ENCODE measurements at regions not wholly inside any gene's neighbourhood (a gene's known extent, or its start where the extent isn't known, plus 50 kb on each side); places are given as distances from the start of the nearest gene placed in this dataset.

DNA sequence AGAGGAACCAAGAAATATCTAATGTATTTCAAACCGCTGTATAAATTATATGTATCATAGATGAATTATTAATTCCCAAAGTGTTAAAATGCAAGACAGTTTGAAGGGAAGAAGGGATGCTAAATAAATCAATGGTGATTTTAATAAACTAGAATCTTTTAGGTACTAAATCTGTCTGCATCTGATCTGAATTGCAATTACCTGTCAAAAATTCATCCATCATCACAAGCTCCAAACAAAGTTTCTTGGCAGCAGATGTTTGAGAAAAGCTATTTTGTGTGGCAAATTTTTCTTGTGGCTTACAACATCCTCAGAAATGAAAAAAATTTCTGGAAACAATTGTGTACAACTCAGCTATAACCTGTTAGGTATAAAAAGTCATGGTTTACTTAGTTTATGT lies 816.0 kb upstream of the NDST4 start:
- no peak overlapping the region for H3K27ac Mint-ChIP-seq
- no peaks in the 10 kb centered on the region for H3K9me3 Mint-ChIP-seq
- CTCF ChIA-PET, result no interaction called here
- Histone ChIP-seq H3K9me3 (ENCODE audit: control insufficient read depth in 1 of 2, insufficient read depth in 1 of 2, low read length in 2 of 2) (peaks cover 0 to 3% of the 10 kb centered on the region in 2 experiments), H3K27me3 (ENCODE audit: control insufficient read depth in 1 of 2, insufficient read depth in 2 of 2, low read length in 2 of 2) (no peaks in the 10 kb centered on the region), H3K4me3 (ENCODE audit: low read length) (no peak overlapping the region), H3K27ac (ENCODE audit: low read depth in 1 of 2, low read length in 2 of 2) (no peak overlapping the region), H3K4me1 (ENCODE audit: insufficient read depth, low read length) (no peaks in the 10 kb centered on the region), H3K36me3 (ENCODE audit: insufficient read depth, low read length) (no peaks in the 10 kb centered on the region)
- DNase-seq (no peak), ATAC-seq (ENCODE audit: poor library complexity) (no peak)
- TF ChIP-seq, protein P1, sequence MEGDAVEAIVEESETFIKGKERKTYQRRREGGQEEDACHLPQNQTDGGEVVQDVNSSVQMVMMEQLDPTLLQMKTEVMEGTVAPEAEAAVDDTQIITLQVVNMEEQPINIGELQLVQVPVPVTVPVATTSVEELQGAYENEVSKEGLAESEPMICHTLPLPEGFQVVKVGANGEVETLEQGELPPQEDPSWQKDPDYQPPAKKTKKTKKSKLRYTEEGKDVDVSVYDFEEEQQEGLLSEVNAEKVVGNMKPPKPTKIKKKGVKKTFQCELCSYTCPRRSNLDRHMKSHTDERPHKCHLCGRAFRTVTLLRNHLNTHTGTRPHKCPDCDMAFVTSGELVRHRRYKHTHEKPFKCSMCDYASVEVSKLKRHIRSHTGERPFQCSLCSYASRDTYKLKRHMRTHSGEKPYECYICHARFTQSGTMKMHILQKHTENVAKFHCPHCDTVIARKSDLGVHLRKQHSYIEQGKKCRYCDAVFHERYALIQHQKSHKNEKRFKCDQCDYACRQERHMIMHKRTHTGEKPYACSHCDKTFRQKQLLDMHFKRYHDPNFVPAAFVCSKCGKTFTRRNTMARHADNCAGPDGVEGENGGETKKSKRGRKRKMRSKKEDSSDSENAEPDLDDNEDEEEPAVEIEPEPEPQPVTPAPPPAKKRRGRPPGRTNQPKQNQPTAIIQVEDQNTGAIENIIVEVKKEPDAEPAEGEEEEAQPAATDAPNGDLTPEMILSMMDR (IDR thresholded peaks at IDR 0.05), result no peak
- no peaks in the 10 kb centered on the region for H3K4me1 Mint-ChIP-seq (ENCODE audit: low read depth)
- H3K36me3 Mint-ChIP-seq (ENCODE audit: low read depth), result no peaks in the 10 kb centered on the region
- no peaks in the 10 kb centered on the region for H3K27me3 Mint-ChIP-seq
- intact Hi-C loops (cut with DNase I, micrococcal nuclease), result no loop called here
- POLR2A ChIA-PET, result no interaction called here
- H3K4me3 Mint-ChIP-seq, result no peak overlapping the region

DNA sequence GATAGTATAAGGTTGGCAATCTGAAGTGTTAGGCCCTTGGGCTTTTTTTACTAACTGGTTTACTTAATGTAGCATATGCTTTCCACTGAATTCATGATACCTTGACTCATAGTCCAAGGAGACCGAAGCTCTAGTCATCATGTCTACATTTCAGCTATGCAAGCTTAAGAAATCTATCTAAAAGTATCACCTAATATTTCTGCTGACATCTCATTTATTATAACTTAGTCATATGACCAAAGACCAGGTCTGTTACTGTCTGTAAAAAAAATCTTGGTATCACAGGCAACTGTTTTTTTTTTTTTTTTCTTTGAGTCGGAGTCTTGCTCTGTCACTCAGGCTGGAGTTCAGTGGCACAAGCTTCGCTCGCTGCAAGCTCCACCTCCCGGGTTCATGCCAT lies 814.0 kb upstream of the NDST4 start:
- Mint-ChIP-seq H3K27me3 (no peaks in the 10 kb centered on the region), H3K27ac (no peak overlapping the region)
- intact Hi-C loops (cut with DNase I, micrococcal nuclease), result no loop called here

DNA sequence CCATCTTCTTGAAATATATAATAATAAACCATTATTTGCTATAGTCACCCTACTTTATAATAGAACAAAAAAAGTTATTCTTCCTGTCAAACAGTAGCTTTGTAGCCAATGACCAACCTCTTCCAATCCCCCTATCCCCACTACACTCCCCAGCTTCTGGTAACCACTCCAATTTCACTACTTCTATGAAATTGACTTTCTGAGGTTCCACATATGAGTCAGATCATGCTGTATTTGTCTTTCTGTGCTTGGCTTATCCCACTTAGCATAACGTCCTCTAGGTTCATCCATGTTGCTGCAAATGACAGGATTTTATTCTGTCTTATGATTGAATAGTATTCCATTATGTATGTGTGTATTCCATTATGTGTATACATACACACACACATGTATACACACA lies 809.7 kb upstream of the NDST4 start:
- no peaks in the 10 kb centered on the region for H3K4me1 Mint-ChIP-seq (ENCODE audit: low read depth)
- H3K36me3 Mint-ChIP-seq (ENCODE audit: low read depth), result no peaks in the 10 kb centered on the region
- H3K4me1 ChIP-seq (ENCODE audit: insufficient read depth, low read length), result no peaks in the 10 kb centered on the region
- intact Hi-C loops (cut with DNase I, micrococcal nuclease), result no loop called here
- CTCF ChIA-PET, result no interaction called here
- POLR2A ChIA-PET, result no interaction called here
- H3K9me3 Mint-ChIP-seq, result no peaks in the 10 kb centered on the region
- no peak for ATAC-seq (ENCODE audit: poor library complexity)
- H3K4me3 ChIP-seq (ENCODE audit: low read length), result no peak overlapping the region
- no peak overlapping the region for H3K27ac ChIP-seq (ENCODE audit: low read depth in 1 of 2, low read length in 2 of 2)
- no peak for DNase-seq
- TF ChIP-seq, protein P1 (IDR thresholded peaks at IDR 0.05), result no peak
- H3K4me3 Mint-ChIP-seq, result no peak overlapping the region
- H3K36me3 ChIP-seq (ENCODE audit: insufficient read depth, low read length), result no peaks in the 10 kb centered on the region
- H3K27ac Mint-ChIP-seq, result no peak overlapping the region
- peaks cover 0 to 14% of the 10 kb centered on the region in 2 experiments for H3K9me3 ChIP-seq (ENCODE audit: control insufficient read depth in 1 of 2, insufficient read depth in 1 of 2, low read length in 2 of 2)
- H3K27me3 ChIP-seq (ENCODE audit: control insufficient read depth in 1 of 2, insufficient read depth in 2 of 2, low read length in 2 of 2), result no peaks in the 10 kb centered on the region
- no peaks in the 10 kb centered on the region for H3K27me3 Mint-ChIP-seq

More for the DNA sequence above, 814.0 kb upstream of the NDST4 start:
- H3K9me3 ChIP-seq (ENCODE audit: control insufficient read depth in 1 of 2, insufficient read depth in 1 of 2, low read length in 2 of 2), result peaks cover 0 to 3% of the 10 kb centered on the region in 2 experiments
- no peak for DNase-seq
- TF ChIP-seq, protein P1 (IDR thresholded peaks at IDR 0.05), result no peak
- H3K4me1 ChIP-seq (ENCODE audit: insufficient read depth, low read length), result no peaks in the 10 kb centered on the region
- H3K36me3 Mint-ChIP-seq (ENCODE audit: low read depth), result no peaks in the 10 kb centered on the region
- no peak overlapping the region for H3K4me3 Mint-ChIP-seq
- H3K4me3 ChIP-seq (ENCODE audit: low read length), result no peak overlapping the region
- ATAC-seq (ENCODE audit: poor library complexity), result no peak
- ChIA-PET CTCF (no interaction called here), POLR2A (no interaction called here)
- H3K27me3 ChIP-seq (ENCODE audit: control insufficient read depth in 1 of 2, insufficient read depth in 2 of 2, low read length in 2 of 2), result no peaks in the 10 kb centered on the region
- H3K4me1 Mint-ChIP-seq (ENCODE audit: low read depth), result no peaks in the 10 kb centered on the region
- H3K36me3 ChIP-seq (ENCODE audit: insufficient read depth, low read length), result no peaks in the 10 kb centered on the region
- H3K27ac ChIP-seq (ENCODE audit: low read depth in 1 of 2, low read length in 2 of 2), result no peak overlapping the region
- H3K9me3 Mint-ChIP-seq, result no peaks in the 10 kb centered on the region
